ENCODE measurements at regions not wholly inside any gene's neighbourhood (a gene's known extent, or its start where the extent isn't known, plus 50 kb on each side); places are given as distances from the start of the nearest gene placed in this dataset.
A peak's percentile ranks its signal among the peaks of the same experiment; 100 is the strongest.

DNA sequence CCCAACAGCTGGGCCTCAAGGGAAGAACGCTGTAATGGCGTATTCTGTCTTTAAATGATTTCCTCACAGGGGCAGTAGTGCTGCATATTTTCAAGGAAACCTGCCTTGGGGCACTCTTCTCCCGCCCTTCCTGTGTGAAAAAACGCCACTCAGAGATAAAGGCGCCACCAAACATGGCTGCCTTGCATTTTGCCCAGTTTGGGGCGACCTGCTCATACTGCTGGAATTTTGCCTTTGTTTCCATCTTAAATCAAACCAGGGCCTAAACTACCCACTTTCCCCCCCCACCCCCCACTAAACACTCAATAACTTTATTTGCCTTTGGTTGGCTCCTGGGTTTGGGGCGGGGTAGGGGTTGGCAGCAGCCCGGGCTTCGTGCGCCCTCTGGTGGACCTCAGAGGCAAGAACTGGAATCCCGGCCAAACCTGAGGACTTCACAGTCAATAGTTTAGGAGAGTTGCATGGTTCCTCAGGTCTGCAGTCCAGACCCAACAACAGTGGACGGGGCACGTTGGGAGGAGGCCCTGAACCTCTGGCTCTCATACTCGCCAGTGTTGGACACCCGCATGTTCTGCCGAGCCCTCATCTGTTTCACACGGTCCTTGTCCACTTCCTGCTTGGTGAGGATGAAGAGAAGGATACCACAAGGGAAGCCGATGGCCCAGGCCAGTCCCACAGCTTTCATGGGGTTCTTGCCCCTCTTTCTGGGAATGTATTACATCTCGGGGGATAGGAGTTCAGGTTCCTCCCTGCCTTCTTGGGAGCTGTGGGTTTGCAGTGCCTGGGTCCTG, 220.1 kb upstream of the STK26 start (continued):
- TF ChIP-seq ZBTB20 (tag by site-specific recombination; IDR thresholded peaks at IDR 0.05) (no peak), ZNF335 (tag by site-specific recombination; conservative IDR thresholded peaks at IDR 0.05) (peak; percentile 84), KLF7 (tag by site-specific recombination; IDR thresholded peaks at IDR 0.05; ENCODE audit: borderline replicate concordance) (0 out of 2 replicates have a peak, but pooled peaks have one; percentile 45), ZSCAN30 (tag by site-specific recombination; IDR thresholded peaks at IDR 0.05) (0 out of 2 replicates have a peak, but pooled peaks have one; percentile 7), ZNF24 (tag by site-specific recombination; IDR thresholded peaks at IDR 0.05) (no peak), ZNF548 (tag by site-specific recombination; IDR thresholded peaks at IDR 0.05) (no peak), ZFHX2 (tag by site-specific recombination; conservative IDR thresholded peaks at IDR 0.05) (no peak), ZNF433 (tag by site-specific recombination; IDR thresholded peaks at IDR 0.05; ENCODE audit: low read depth) (no peak), ZNF114 (tag by site-specific recombination; IDR thresholded peaks at IDR 0.05) (no peak), ZNF76 (tag by site-specific recombination; IDR thresholded peaks at IDR 0.05; ENCODE audit: borderline replicate concordance, low read depth) (0 out of 2 replicates have a peak, but pooled peaks have one; percentile 12), ZNF600 (tag by site-specific recombination; IDR thresholded peaks at IDR 0.05) (0 out of 2 replicates have a peak, but pooled peaks have one; percentile 14), KLF8 (tag by site-specific recombination; IDR thresholded peaks at IDR 0.05) (peak; percentile 64), ZNF354C (tag by site-specific recombination; IDR thresholded peaks at IDR 0.05; ENCODE audit: borderline replicate concordance, low read depth) (no peak), ZBTB8A (tag by site-specific recombination; IDR thresholded peaks at IDR 0.05) (peak; percentile 97), ZNF223 (tag by site-specific recombination; IDR thresholded peaks at IDR 0.05) (no peak), ZNF843 (tag by site-specific recombination; IDR thresholded peaks at IDR 0.05) (no peak), ZNF701 (tag by site-specific recombination; IDR thresholded peaks at IDR 0.05) (no peak), ZNF157 (tag by site-specific recombination; IDR thresholded peaks at IDR 0.05) (no peak), YY1 (tag by site-specific recombination; IDR thresholded peaks at IDR 0.05) (peak; percentile 75)
- TF ChIP-seq, protein P1, sequence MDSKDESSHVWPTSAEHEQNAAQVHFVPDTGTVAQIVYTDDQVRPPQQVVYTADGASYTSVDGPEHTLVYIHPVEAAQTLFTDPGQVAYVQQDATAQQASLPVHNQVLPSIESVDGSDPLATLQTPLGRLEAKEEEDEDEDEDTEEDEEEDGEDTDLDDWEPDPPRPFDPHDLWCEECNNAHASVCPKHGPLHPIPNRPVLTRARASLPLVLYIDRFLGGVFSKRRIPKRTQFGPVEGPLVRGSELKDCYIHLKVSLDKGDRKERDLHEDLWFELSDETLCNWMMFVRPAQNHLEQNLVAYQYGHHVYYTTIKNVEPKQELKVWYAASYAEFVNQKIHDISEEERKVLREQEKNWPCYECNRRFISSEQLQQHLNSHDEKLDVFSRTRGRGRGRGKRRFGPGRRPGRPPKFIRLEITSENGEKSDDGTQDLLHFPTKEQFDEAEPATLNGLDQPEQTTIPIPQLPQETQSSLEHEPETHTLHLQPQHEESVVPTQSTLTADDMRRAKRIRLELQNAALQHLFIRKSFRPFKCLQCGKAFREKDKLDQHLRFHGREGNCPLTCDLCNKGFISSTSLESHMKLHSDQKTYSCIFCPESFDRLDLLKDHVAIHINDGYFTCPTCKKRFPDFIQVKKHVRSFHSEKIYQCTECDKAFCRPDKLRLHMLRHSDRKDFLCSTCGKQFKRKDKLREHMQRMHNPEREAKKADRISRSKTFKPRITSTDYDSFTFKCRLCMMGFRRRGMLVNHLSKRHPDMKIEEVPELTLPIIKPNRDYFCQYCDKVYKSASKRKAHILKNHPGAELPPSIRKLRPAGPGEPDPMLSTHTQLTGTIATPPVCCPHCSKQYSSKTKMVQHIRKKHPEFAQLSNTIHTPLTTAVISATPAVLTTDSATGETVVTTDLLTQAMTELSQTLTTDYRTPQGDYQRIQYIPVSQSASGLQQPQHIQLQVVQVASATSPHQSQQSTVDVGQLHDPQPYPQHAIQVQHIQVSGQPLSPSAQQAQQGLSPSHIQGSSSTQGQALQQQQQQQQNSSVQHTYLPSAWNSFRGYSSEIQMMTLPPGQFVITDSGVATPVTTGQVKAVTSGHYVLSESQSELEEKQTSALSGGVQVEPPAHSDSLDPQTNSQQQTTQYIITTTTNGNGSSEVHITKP (tag by site-specific recombination; IDR thresholded peaks at IDR 0.05), result peak; percentile 83; the same call in 1 of the 2 replicates
- TF ChIP-seq, protein P2, sequence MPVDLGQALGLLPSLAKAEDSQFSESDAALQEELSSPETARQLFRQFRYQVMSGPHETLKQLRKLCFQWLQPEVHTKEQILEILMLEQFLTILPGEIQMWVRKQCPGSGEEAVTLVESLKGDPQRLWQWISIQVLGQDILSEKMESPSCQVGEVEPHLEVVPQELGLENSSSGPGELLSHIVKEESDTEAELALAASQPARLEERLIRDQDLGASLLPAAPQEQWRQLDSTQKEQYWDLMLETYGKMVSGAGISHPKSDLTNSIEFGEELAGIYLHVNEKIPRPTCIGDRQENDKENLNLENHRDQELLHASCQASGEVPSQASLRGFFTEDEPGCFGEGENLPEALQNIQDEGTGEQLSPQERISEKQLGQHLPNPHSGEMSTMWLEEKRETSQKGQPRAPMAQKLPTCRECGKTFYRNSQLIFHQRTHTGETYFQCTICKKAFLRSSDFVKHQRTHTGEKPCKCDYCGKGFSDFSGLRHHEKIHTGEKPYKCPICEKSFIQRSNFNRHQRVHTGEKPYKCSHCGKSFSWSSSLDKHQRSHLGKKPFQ (tag by site-specific recombination; IDR thresholded peaks at IDR 0.05), result 0 out of 2 replicates have a peak, but pooled peaks have one; percentile 14
- TF ChIP-seq, protein P3, sequence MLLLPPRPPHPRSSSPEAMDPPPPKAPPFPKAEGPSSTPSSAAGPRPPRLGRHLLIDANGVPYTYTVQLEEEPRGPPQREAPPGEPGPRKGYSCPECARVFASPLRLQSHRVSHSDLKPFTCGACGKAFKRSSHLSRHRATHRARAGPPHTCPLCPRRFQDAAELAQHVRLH (tag by site-specific recombination; IDR thresholded peaks at IDR 0.05), result no peak
- TF ChIP-seq, protein P4, sequence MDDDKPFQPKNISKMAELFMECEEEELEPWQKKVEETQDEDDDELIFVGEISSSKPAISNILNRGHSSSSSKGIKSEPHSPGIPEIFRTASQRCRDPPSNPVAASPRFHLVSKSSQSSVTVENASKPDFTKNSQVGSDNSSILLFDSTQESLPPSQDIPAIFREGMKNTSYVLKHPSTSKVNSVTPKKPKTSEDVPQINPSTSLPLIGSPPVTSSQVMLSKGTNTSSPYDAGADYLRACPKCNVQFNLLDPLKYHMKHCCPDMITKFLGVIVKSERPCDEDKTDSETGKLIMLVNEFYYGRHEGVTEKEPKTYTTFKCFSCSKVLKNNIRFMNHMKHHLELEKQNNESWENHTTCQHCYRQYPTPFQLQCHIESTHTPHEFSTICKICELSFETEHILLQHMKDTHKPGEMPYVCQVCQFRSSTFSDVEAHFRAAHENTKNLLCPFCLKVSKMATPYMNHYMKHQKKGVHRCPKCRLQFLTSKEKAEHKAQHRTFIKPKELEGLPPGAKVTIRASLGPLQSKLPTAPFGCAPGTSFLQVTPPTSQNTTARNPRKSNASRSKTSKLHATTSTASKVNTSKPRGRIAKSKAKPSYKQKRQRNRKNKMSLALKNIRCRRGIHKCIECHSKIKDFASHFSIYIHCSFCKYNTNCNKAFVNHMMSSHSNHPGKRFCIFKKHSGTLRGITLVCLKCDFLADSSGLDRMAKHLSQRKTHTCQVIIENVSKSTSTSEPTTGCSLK (tag by site-specific recombination; IDR thresholded peaks at IDR 0.05), result no peak
- TF ChIP-seq, protein P5, sequence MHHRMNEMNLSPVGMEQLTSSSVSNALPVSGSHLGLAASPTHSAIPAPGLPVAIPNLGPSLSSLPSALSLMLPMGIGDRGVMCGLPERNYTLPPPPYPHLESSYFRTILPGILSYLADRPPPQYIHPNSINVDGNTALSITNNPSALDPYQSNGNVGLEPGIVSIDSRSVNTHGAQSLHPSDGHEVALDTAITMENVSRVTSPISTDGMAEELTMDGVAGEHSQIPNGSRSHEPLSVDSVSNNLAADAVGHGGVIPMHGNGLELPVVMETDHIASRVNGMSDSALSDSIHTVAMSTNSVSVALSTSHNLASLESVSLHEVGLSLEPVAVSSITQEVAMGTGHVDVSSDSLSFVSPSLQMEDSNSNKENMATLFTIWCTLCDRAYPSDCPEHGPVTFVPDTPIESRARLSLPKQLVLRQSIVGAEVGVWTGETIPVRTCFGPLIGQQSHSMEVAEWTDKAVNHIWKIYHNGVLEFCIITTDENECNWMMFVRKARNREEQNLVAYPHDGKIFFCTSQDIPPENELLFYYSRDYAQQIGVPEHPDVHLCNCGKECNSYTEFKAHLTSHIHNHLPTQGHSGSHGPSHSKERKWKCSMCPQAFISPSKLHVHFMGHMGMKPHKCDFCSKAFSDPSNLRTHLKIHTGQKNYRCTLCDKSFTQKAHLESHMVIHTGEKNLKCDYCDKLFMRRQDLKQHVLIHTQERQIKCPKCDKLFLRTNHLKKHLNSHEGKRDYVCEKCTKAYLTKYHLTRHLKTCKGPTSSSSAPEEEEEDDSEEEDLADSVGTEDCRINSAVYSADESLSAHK (tag by site-specific recombination; IDR thresholded peaks at IDR 0.05), result no peak
- TF ChIP-seq, protein P6, sequence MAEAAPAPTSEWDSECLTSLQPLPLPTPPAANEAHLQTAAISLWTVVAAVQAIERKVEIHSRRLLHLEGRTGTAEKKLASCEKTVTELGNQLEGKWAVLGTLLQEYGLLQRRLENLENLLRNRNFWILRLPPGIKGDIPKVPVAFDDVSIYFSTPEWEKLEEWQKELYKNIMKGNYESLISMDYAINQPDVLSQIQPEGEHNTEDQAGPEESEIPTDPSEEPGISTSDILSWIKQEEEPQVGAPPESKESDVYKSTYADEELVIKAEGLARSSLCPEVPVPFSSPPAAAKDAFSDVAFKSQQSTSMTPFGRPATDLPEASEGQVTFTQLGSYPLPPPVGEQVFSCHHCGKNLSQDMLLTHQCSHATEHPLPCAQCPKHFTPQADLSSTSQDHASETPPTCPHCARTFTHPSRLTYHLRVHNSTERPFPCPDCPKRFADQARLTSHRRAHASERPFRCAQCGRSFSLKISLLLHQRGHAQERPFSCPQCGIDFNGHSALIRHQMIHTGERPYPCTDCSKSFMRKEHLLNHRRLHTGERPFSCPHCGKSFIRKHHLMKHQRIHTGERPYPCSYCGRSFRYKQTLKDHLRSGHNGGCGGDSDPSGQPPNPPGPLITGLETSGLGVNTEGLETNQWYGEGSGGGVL (tag by site-specific recombination; IDR thresholded peaks at IDR 0.05), result peak; percentile 95
- TF ChIP-seq, protein P7, sequence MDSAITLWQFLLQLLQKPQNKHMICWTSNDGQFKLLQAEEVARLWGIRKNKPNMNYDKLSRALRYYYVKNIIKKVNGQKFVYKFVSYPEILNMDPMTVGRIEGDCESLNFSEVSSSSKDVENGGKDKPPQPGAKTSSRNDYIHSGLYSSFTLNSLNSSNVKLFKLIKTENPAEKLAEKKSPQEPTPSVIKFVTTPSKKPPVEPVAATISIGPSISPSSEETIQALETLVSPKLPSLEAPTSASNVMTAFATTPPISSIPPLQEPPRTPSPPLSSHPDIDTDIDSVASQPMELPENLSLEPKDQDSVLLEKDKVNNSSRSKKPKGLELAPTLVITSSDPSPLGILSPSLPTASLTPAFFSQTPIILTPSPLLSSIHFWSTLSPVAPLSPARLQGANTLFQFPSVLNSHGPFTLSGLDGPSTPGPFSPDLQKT (IDR thresholded peaks at IDR 0.05; ENCODE audit: borderline replicate concordance, low read depth, low read length), result no peak

All from HEK293 (cell line).